ENCODE measurements at regions not wholly inside any gene's neighbourhood (a gene's known extent, or its start where the extent isn't known, plus 50 kb on each side); places are given as distances from the start of the nearest gene placed in this dataset.

GRCh38 chr9:89969881-89970639, 365.2 kb downstream of the GADD45G start:
- Histone ChIP-seq H3K9ac (ENCODE audit: low read length) (no peak overlapping the region), H3K27me3 (replicated peaks; ENCODE audit: control insufficient read depth, insufficient read depth, low read length) (no peaks in the 10 kb centered on the region), H3K4me3 (ENCODE audit: low read length) (no peak overlapping the region), H3K36me3 (ENCODE audit: control insufficient read depth, insufficient read depth, low read length, severe bottlenecking) (no peaks in the 10 kb centered on the region), H3K9me3 (ENCODE audit: control insufficient read depth, low read length) (no peaks in the 10 kb centered on the region), H3K4me1 (ENCODE audit: control insufficient read depth, insufficient read depth, low read length) (peaks cover 4% of the 10 kb centered on the region)
- no peak for DNase-seq (ENCODE audit: low read depth)

- no peak overlapping the region for H3K9ac ChIP-seq (ENCODE audit: low read length)
- no peak overlapping the region for H3K4me3 ChIP-seq (ENCODE audit: low read length)
- no peak for DNase-seq (ENCODE audit: low read depth)
- peaks cover 3% of the 10 kb centered on the region for H3K4me1 ChIP-seq (ENCODE audit: control insufficient read depth, insufficient read depth, low read length)
- H3K36me3 ChIP-seq (ENCODE audit: control insufficient read depth, insufficient read depth, low read length, severe bottlenecking) = no peaks in the 10 kb centered on the region
- no peaks in the 10 kb centered on the region for H3K9me3 ChIP-seq (ENCODE audit: control insufficient read depth, low read length)
- no peaks in the 10 kb centered on the region for H3K27me3 ChIP-seq (replicated peaks; ENCODE audit: control insufficient read depth, insufficient read depth, low read length)
Observed at GRCh38 chr9:89970701-89971100, 365.9 kb downstream of the GADD45G start.

- DNase-seq (ENCODE audit: low read depth) = no peak
- no peaks in the 10 kb centered on the region for H3K36me3 ChIP-seq (ENCODE audit: control insufficient read depth, insufficient read depth, low read length, severe bottlenecking)
Observed at GRCh38 chr9:89972535-89972934, 367.7 kb downstream of the GADD45G start.

DNA sequence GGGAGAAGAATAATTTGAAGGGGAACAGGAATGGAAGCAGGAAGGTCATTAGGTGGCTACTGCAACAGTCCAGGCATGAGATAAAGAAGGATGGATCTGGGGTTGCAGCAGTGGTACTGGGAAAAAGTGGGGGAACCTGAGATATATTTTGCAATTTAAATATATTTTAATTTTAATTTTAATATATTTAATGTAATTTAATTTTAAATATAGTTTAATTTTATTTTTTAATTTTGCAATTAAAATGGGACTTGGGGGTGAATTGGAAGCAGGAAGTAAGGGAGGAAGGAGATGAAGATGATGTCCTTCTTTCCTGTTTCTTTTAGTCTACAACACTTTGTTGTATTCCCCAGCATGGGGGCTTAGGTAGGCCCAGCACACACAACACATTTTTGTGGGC, 369.8 kb downstream of the GADD45G start:
- DNase-seq (ENCODE audit: low read depth) = no peak
- Histone ChIP-seq H3K27me3 (replicated peaks; ENCODE audit: control insufficient read depth, insufficient read depth, low read length) (no peaks in the 10 kb centered on the region), H3K9me3 (ENCODE audit: control insufficient read depth, low read length) (peaks cover 2% of the 10 kb centered on the region), H3K4me3 (ENCODE audit: low read length) (no peak overlapping the region), H3K36me3 (ENCODE audit: control insufficient read depth, insufficient read depth, low read length, severe bottlenecking) (no peaks in the 10 kb centered on the region), H3K4me1 (ENCODE audit: control insufficient read depth, insufficient read depth, low read length) (peaks cover 3% of the 10 kb centered on the region), H3K9ac (ENCODE audit: low read length) (no peak overlapping the region)

More at GRCh38 chr9:89972535-89972934, 367.7 kb downstream of the GADD45G start:
- Histone ChIP-seq H3K4me3 (ENCODE audit: low read length) (no peak overlapping the region), H3K4me1 (ENCODE audit: control insufficient read depth, insufficient read depth, low read length) (peaks cover 3% of the 10 kb centered on the region), H3K9ac (ENCODE audit: low read length) (no peak overlapping the region), H3K27me3 (replicated peaks; ENCODE audit: control insufficient read depth, insufficient read depth, low read length) (no peaks in the 10 kb centered on the region), H3K9me3 (ENCODE audit: control insufficient read depth, low read length) (no peaks in the 10 kb centered on the region)

DNA sequence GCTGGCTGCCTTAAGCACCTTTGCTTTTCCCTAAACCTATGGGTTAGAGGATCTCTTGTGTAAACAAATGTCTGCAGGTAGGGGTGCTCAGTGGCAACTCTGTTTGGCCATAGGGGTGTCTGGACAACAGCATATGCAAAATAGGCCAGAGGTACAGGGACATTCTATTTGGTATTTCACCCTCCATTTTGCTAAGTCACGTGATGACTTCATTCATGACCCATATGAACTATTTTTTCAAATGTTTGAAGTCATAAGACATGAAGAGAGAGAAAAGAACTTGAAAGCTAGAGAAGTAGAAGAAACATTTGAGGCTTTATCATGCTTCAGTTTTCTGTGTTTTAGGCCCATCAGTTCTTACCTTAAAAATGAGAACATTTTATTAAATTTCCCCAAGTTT, 370.2 kb downstream of the GADD45G start:
- Histone ChIP-seq H3K4me1 (ENCODE audit: control insufficient read depth, insufficient read depth, low read length) (peaks cover 3% of the 10 kb centered on the region), H3K27me3 (replicated peaks; ENCODE audit: control insufficient read depth, insufficient read depth, low read length) (peaks cover under 1% of the 10 kb centered on the region), H3K4me3 (ENCODE audit: low read length) (no peak overlapping the region), H3K9me3 (ENCODE audit: control insufficient read depth, low read length) (peaks cover 3% of the 10 kb centered on the region), H3K9ac (ENCODE audit: low read length) (no peak overlapping the region), H3K36me3 (ENCODE audit: control insufficient read depth, insufficient read depth, low read length, severe bottlenecking) (no peaks in the 10 kb centered on the region)
- no peak for DNase-seq (ENCODE audit: low read depth)

DNA sequence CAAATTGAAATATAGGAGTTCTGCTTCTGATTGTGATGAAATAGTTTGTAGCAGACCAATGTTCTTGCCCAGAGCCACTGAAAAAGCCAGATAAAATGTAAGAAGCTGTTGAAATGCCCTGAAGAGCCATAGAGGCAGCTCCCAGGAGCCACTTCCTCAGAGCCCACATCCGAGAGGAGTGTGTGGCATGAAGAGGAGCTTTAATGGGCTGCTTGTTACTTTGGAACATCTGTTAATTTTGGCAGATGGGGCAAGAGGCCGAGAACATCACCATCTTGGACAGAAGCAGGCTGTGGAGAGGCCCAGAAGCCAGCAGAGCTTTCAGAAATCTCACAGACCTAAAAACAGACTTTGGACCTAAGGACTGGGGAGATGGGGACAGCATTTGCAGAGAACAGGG, 370.8 kb downstream of the GADD45G start:
- no peak overlapping the region for H3K9ac ChIP-seq (ENCODE audit: low read length)
- DNase-seq (ENCODE audit: low read depth) = no peak
- peaks cover 3% of the 10 kb centered on the region for H3K4me1 ChIP-seq (ENCODE audit: control insufficient read depth, insufficient read depth, low read length)
- H3K4me3 ChIP-seq (ENCODE audit: low read length) = no peak overlapping the region
- peaks cover 3% of the 10 kb centered on the region for H3K9me3 ChIP-seq (ENCODE audit: control insufficient read depth, low read length)
- H3K27me3 ChIP-seq (replicated peaks; ENCODE audit: control insufficient read depth, insufficient read depth, low read length) = peaks cover 6% of the 10 kb centered on the region
- no peaks in the 10 kb centered on the region for H3K36me3 ChIP-seq (ENCODE audit: control insufficient read depth, insufficient read depth, low read length, severe bottlenecking)

GRCh38 chr9:89978185-89978584, 373.4 kb downstream of the GADD45G start:
- Histone ChIP-seq H3K27me3 (replicated peaks; ENCODE audit: control insufficient read depth, insufficient read depth, low read length) (peaks cover 6% of the 10 kb centered on the region), H3K9me3 (ENCODE audit: control insufficient read depth, low read length) (peaks cover 4% of the 10 kb centered on the region), H3K36me3 (ENCODE audit: control insufficient read depth, insufficient read depth, low read length, severe bottlenecking) (no peaks in the 10 kb centered on the region), H3K4me3 (ENCODE audit: low read length) (no peak overlapping the region), H3K9ac (ENCODE audit: low read length) (no peak overlapping the region), H3K4me1 (ENCODE audit: control insufficient read depth, insufficient read depth, low read length) (peaks cover 3% of the 10 kb centered on the region)
- DNase-seq (ENCODE audit: low read depth) = no peak

DNA sequence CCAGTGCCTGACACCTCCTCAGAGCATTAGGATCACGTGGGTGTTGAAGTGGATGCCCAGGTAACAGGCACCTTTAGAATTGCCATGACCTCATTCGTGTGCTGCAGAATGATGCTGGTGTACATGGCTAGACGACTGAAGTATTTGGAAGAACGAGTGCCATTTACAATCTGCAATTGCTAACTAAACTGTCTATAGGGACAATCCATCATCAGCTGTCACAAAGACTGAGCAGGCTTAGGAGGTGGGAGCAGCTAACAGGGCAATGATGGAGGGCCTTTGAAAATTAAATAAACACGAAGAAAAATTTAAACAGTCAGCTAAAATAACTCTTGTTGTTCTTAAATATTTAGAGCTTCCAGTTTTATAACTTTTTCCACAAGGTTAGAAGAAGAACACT, 375.8 kb downstream of the GADD45G start:
- Histone ChIP-seq H3K9me3 (ENCODE audit: control insufficient read depth, low read length) (peaks cover 10% of the 10 kb centered on the region), H3K9ac (ENCODE audit: low read length) (no peak overlapping the region), H3K4me3 (ENCODE audit: low read length) (no peak overlapping the region), H3K36me3 (ENCODE audit: control insufficient read depth, insufficient read depth, low read length, severe bottlenecking) (no peaks in the 10 kb centered on the region), H3K27me3 (replicated peaks; ENCODE audit: control insufficient read depth, insufficient read depth, low read length) (peaks cover 6% of the 10 kb centered on the region), H3K4me1 (ENCODE audit: control insufficient read depth, insufficient read depth, low read length) (peaks cover 4% of the 10 kb centered on the region)
- no peak for DNase-seq (ENCODE audit: low read depth)

DNA sequence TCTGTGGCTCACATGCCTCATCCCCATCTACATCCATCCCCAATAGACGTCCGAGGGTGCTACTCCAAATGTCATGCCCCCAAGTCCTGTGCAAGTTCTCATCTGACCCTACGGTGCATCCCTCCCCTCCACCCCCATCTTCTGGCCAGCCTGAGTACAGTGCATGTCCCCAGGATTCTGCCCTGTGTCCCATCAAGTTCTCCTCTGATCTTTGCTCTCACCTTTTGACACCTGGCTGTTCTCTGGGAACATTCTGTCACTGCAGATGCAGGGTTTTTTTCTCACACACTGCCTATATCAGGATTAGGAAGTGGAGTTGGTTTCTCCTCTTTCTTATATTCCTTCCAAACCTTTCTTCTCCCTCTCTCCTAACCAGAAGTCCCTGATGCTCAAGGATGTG, 377.2 kb downstream of the GADD45G start:
- Histone ChIP-seq H3K36me3 (ENCODE audit: control insufficient read depth, insufficient read depth, low read length, severe bottlenecking) (no peaks in the 10 kb centered on the region), H3K4me3 (ENCODE audit: low read length) (no peak overlapping the region), H3K9ac (ENCODE audit: low read length) (no peak overlapping the region), H3K9me3 (ENCODE audit: control insufficient read depth, low read length) (peaks cover 10% of the 10 kb centered on the region), H3K27me3 (replicated peaks; ENCODE audit: control insufficient read depth, insufficient read depth, low read length) (peaks cover 6% of the 10 kb centered on the region), H3K4me1 (ENCODE audit: control insufficient read depth, insufficient read depth, low read length) (peaks cover 4% of the 10 kb centered on the region)
- no peak for DNase-seq (ENCODE audit: low read depth)

- H3K4me1 ChIP-seq (ENCODE audit: control insufficient read depth, insufficient read depth, low read length) = peaks cover 4% of the 10 kb centered on the region
- no peak overlapping the region for H3K4me3 ChIP-seq (ENCODE audit: low read length)
- peaks cover 6% of the 10 kb centered on the region for H3K27me3 ChIP-seq (replicated peaks; ENCODE audit: control insufficient read depth, insufficient read depth, low read length)
- no peak for DNase-seq (ENCODE audit: low read depth)
- H3K9ac ChIP-seq (ENCODE audit: low read length) = no peak overlapping the region
- H3K9me3 ChIP-seq (ENCODE audit: control insufficient read depth, low read length) = peaks cover 10% of the 10 kb centered on the region
- no peaks in the 10 kb centered on the region for H3K36me3 ChIP-seq (ENCODE audit: control insufficient read depth, insufficient read depth, low read length, severe bottlenecking)
Observed at GRCh38 chr9:89983411-89983810, 378.6 kb downstream of the GADD45G start.

DNA sequence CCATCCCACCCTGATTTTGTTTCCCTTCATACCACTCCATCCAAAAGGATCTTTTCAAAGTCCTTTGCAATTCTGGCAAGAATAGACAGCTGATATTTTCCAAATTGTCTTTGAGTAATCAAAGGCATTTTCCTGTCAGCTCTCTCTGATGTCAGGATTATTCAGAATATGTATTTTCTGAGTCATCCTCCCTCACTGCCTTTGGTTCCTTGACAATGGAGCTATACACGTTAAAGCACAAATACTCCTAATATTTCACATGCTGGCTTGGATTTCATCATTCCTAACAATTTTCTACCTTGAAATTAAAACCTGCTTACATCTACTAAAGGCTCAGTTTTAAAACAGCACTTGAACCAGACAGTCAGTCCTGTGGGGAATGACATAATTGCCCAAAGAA, 379.4 kb downstream of the GADD45G start:
- Histone ChIP-seq H3K27me3 (replicated peaks; ENCODE audit: control insufficient read depth, insufficient read depth, low read length) (peaks cover 6% of the 10 kb centered on the region), H3K36me3 (ENCODE audit: control insufficient read depth, insufficient read depth, low read length, severe bottlenecking) (no peaks in the 10 kb centered on the region), H3K4me3 (ENCODE audit: low read length) (no peak overlapping the region), H3K4me1 (ENCODE audit: control insufficient read depth, insufficient read depth, low read length) (peaks cover 4% of the 10 kb centered on the region), H3K9ac (ENCODE audit: low read length) (no peak overlapping the region), H3K9me3 (ENCODE audit: control insufficient read depth, low read length) (peaks cover 10% of the 10 kb centered on the region)
- no peak for DNase-seq (ENCODE audit: low read depth)

DNA sequence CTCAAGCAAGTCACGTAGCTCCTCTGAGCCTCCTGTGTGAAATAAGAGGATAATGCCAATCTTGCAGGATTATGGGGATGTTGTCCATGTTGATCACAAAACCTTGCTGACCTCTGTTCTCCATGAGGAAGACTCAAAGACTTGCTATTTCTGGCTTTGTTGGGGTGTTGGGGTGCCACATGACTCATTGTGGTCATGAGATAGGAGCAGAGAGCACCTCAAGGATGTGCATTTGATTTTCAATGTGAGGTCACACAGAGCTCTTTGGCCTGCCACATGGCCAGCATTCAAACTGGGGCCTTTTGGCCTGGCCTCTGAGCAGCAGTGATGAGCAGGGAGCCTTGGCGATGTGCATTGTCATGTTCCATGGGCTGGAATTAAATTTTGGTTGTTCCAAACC, 380.3 kb downstream of the GADD45G start:
- H3K9me3 ChIP-seq (ENCODE audit: control insufficient read depth, low read length) = peaks cover 7% of the 10 kb centered on the region
- peaks cover 4% of the 10 kb centered on the region for H3K4me1 ChIP-seq (ENCODE audit: control insufficient read depth, insufficient read depth, low read length)
- no peak for DNase-seq (ENCODE audit: low read depth)
- H3K4me3 ChIP-seq (ENCODE audit: low read length) = no peak overlapping the region
- H3K27me3 ChIP-seq (replicated peaks; ENCODE audit: control insufficient read depth, insufficient read depth, low read length) = peaks cover 4% of the 10 kb centered on the region
- no peak overlapping the region for H3K9ac ChIP-seq (ENCODE audit: low read length)
- H3K36me3 ChIP-seq (ENCODE audit: control insufficient read depth, insufficient read depth, low read length, severe bottlenecking) = no peaks in the 10 kb centered on the region
